Uterus (tissue), 2 donors: ENCODE measurements at regions not wholly inside any gene's neighbourhood (a gene's known extent, or its start where the extent isn't known, plus 50 kb on each side); places are given as distances from the start of the nearest gene placed in this dataset.

Experiments
- CTCF ChIP-seq, 4 experiments: fragments of 200-600 bp in 2 of 4; fragments of 450-650 bp in 2 of 4; sonication (generic) in 2 of 4; IDR thresholded peaks; one replicate each; pipeline ENCODE4 v1.5.1; 2016 to 2019; ENCODE audit warnings: antibody characterized with exemption in 4 of 4, mild to moderate bottlenecking in 2 of 4, moderate library complexity in 1 of 4
- POLR2A ChIP-seq, 2 donors: fragments of 450-650 bp; IDR thresholded peaks; one replicate each; pipeline ENCODE4 v1.6.1; 2016; ENCODE audit warnings: antibody characterized with exemption in 2 of 2, mild to moderate bottlenecking in 1 of 2, moderate library complexity in 1 of 2

DNA sequence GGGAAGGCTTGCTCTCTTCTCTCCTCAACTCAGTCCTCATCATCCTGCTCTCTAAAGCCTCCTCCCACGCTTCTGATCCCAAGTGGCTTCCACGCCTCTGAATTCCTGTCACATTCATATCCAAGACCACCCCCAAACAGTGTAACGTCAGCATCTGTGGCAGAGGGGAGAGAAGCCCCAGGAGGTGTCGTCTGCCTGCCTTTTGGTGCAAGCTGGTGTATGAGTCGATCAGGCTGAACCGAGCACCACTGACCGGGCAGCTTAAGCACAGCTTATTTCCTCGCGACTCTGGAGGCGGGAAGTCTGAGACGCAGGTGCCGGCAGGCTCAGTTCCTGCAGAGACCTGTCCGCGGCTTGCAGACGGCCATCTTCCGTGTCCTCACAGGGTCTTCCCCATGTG, 123.8 kb upstream of the RAB4A start:
- TF ChIP-seq CTCF (IDR thresholded peaks at IDR 0.05), result no peak
- no peak for TF ChIP-seq POLR2A (IDR thresholded peaks at IDR 0.05)
